A673 (cell line): ENCODE measurements at regions not wholly inside any gene's neighbourhood (a gene's known extent, or its start where the extent isn't known, plus 50 kb on each side); places are given as distances from the start of the nearest gene placed in this dataset.

Experiments
- BruUV-seq: library from RNA; stranded (reverse); fragments of 400-500 nt; replicated peaks from 2 replicates; lab custom pipeline; 2021; lab: Mats Ljungman, UMichigan
- CTCF ChIA-PET: fragments of 300-600 bp; sonication (Branson Sonifier 250); formaldehyde crosslinking; loops from one replicate; lab custom pipeline; 2022; ENCODE audit warnings: antibody characterized with exemption; lab: Charles Lee
- POLR2A ChIA-PET: fragments of 300-600 bp; sonication (Branson Sonifier 250); formaldehyde crosslinking; loops from one replicate; lab custom pipeline; 2022; ENCODE audit warnings: antibody characterized with exemption; ENCODE audit not compliant: low non-redundant PET; lab: Charles Lee
- DNase-seq: peaks from one replicate; pipeline ENCODE4 v3.0.0-alpha.2; 2015; ENCODE audit warnings: low spot score
- H3K27ac ChIP-seq: fragments of 200-600 bp; sonication (generic); 2 replicates; pipeline ENCODE4 v1.5.1; 2016; ENCODE audit warnings: mixed run types, low read depth, mild to moderate bottlenecking, mixed read lengths, antibody characterized with exemption, low read length; ENCODE audit not compliant: poor library complexity, severe bottlenecking
- H3K27me3 ChIP-seq: fragments of 200-600 bp; sonication (generic); replicated peaks from 2 replicates; pipeline ENCODE4 v1.6.1; 2017; ENCODE audit warnings: mixed run types, low read depth, mild to moderate bottlenecking, mixed read lengths, antibody characterized with exemption, low read length; ENCODE audit not compliant: insufficient read depth, poor library complexity
- H3K36me3 ChIP-seq: fragments of 200-600 bp; sonication (generic); 2 replicates; pipeline ENCODE4 v1.6.1; 2016; ENCODE audit warnings: mixed run types, mild to moderate bottlenecking, mixed read lengths, antibody characterized with exemption, low read length; ENCODE audit not compliant: insufficient read depth, poor library complexity, severe bottlenecking
- H3K4me1 ChIP-seq: fragments of 200-600 bp; sonication (generic); 2 replicates; pipeline ENCODE4 v1.6.1; 2017; ENCODE audit warnings: mixed run types, mild to moderate bottlenecking, mixed read lengths, antibody characterized with exemption, low read length; ENCODE audit not compliant: insufficient read depth, poor library complexity, severe bottlenecking
- H3K4me3 ChIP-seq: fragments of 200-600 bp; sonication (generic); 2 replicates; pipeline ENCODE4 v1.5.1; 2016; ENCODE audit warnings: low read depth, mixed run types, mild to moderate bottlenecking, mixed read lengths, low read length; ENCODE audit not compliant: poor library complexity, severe bottlenecking
- H3K9me3 ChIP-seq: fragments of 200-600 bp; sonication (generic); 2 replicates; pipeline ENCODE4 v1.6.1; 2016; ENCODE audit warnings: mixed run types, low read depth, mild to moderate bottlenecking, mixed read lengths, antibody characterized with exemption, low read length; ENCODE audit not compliant: poor library complexity, severe bottlenecking
- CTCF ChIP-seq: fragments of 300-800, 200-600 bp; sonication (generic); conservative IDR thresholded peaks from 2 replicates; pipeline ENCODE4 v1.5.1; 2017; ENCODE audit warnings: low read depth, mild to moderate bottlenecking, antibody characterized with exemption, low read length, moderate library complexity, mixed read lengths
- EZH2 ChIP-seq: fragments of 200-600 bp; sonication (generic); IDR thresholded peaks from 2 replicates; pipeline ENCODE4 v1.6.1; 2017; ENCODE audit warnings: borderline replicate concordance, low read depth, mild to moderate bottlenecking, mixed read lengths, antibody characterized with exemption, low read length; ENCODE audit not compliant: poor library complexity, severe bottlenecking
- intact Hi-C: fragments of 100-400 bp; cut with micrococcal nuclease; formaldehyde crosslinking; loops from one replicate; pipeline ENCODE4 v1.10.0; 2022; ENCODE audit not compliant: unreplicated experiment

GRCh38 chr14:88989911-88990310 lies 165.5 kb downstream of the TTC8 start:
- H3K27me3 ChIP-seq: no peaks in the 10 kb centered on the region
- ChIA-PET CTCF (no interaction called here), POLR2A (no interaction called here)
- intact Hi-C loops: no loop called here
- TF ChIP-seq EZH2 (no peak), CTCF (no peak)
- no peaks in the 10 kb centered on the region for H3K36me3 ChIP-seq
- BruUV-seq: no TSS peak
- no peak overlapping the region for H3K4me3 ChIP-seq
- DNase-seq: no peak
- no peaks in the 10 kb centered on the region for H3K4me1 ChIP-seq
- H3K27ac ChIP-seq: no peak overlapping the region
- peaks cover 3% of the 10 kb centered on the region for H3K9me3 ChIP-seq

DNA sequence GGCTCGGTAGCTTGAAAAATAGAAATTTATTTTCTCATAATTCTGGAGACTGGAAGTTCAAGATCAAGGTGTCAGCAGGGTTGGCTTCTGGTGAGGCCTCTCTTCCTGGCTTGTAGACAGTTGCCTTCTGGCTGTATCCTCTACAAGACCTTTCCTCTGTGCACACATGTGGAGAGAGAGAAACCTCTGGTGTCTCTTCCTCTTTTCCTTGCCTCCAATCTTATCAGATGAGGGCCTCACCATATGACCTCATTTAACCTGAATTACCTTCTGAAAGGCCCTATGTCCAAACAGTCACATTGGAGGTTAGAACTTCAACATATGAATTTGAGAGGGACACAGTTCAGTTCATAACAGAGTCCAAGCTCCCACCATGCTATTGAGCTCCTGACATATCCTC lies 166.4 kb downstream of the TTC8 start:
- no peak overlapping the region for H3K27ac ChIP-seq
- H3K27me3 ChIP-seq: no peaks in the 10 kb centered on the region
- peaks cover 3% of the 10 kb centered on the region for H3K9me3 ChIP-seq
- no TSS peak for BruUV-seq
- CTCF ChIA-PET: no interaction called here
- POLR2A ChIA-PET: no interaction called here
- TF ChIP-seq EZH2 (no peak), CTCF (no peak)
- no peaks in the 10 kb centered on the region for H3K4me1 ChIP-seq
- intact Hi-C loops: no loop called here
- DNase-seq: no peak
- no peaks in the 10 kb centered on the region for H3K36me3 ChIP-seq
- no peak overlapping the region for H3K4me3 ChIP-seq

DNA sequence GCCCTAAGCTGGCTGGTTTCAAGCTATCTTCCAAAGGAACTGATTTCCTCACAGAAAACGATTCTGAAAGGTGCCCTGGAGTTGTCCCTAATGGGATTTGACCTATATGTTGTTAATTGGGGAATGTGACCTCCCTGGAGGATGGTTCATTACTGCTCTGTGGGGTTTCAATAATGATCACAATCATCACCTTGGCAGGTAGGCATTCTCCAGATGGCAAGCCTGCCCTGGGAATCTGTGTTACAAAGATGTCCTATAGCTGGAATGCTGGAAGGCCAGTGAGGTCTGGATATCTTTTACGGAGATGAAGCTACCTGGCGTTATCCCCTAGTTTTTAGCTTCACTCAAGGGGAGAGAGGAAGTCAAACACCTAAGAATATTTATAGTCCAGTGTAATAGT lies 167.6 kb downstream of the TTC8 start:
- intact Hi-C loops: no loop called here
- H3K9me3 ChIP-seq: peaks cover 3% of the 10 kb centered on the region
- no peak for DNase-seq
- TF ChIP-seq CTCF: no peak
- no peak for TF ChIP-seq EZH2
- no TSS peak for BruUV-seq
- no peak overlapping the region for H3K4me3 ChIP-seq
- ChIA-PET CTCF (no interaction called here), POLR2A (no interaction called here)
- H3K27ac ChIP-seq: no peak overlapping the region
- no peaks in the 10 kb centered on the region for H3K36me3 ChIP-seq
- no peaks in the 10 kb centered on the region for H3K4me1 ChIP-seq
- no peaks in the 10 kb centered on the region for H3K27me3 ChIP-seq
